ENCODE measurements at regions not wholly inside any gene's neighbourhood (a gene's known extent, or its start where the extent isn't known, plus 50 kb on each side); places are given as distances from the start of the nearest gene placed in this dataset.
"Not testable (repeated sequence)": the region's sequence is repeated elsewhere in the genome, so short reads cannot be mapped to it uniquely, and the experiment has no call there.

DNA sequence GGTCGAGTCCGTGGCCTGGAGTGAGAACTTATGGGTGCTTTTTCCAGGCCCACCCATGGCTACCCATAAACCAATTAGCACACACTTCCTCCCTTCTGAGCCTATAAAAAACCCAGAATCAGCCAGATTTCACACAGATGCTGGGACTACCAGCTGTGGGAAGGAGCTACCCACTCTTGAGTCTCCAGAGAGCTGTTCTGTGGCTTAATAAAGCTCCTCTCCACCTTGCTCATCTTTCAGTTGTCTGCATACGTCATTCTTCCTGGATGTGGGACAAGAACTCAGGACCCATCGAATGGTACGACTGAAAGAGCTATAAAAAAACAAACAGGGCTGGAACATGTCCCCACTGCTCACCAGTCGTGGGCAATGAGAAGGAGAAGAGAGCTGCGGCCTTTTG, 555.4 kb upstream of the CCDC54 start:
- DNase-seq (ENCODE audit: low spot score) = no peak

DNA sequence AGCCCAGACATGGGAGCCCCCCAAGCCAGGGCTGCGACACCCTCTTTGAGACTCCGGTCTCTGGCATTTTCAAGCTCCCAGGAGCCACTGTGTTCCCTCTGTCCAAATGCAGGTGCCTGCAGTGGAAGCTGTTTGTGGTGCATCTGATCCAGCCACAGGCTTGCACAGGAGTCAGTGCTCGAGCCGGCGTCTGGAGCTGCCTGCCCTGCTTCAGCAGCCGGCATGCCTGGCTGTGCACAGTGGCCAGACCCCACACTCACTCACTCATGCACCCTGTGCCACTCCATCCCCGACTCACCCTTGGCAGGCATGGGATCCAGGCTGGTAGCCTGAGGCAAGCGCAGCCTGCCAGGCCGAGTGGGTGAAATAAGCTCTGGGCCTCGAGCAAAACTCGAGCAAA, 555.0 kb upstream of the CCDC54 start:
- DNase-seq (ENCODE audit: low spot score) = no peak

DNA sequence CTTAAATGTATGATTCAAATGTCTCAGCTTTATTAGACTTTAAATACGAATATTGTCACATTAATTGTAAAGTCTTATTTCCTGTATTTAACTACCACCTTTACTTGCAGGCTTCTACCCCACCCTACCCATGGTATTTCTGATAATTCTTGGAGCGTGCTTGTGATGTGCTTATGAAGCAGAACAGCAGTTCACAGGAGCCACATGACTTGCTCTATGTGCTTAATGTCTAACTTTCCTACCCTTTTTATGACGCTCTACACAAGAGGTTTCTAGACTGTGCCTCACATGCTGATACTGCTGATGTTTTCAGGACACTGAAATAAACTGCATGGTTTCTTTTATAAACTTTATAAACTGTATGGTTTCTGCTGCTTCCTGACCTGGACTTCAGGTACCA, 553.5 kb upstream of the CCDC54 start:
- DNase-seq (ENCODE audit: low spot score) = no peak

DNA sequence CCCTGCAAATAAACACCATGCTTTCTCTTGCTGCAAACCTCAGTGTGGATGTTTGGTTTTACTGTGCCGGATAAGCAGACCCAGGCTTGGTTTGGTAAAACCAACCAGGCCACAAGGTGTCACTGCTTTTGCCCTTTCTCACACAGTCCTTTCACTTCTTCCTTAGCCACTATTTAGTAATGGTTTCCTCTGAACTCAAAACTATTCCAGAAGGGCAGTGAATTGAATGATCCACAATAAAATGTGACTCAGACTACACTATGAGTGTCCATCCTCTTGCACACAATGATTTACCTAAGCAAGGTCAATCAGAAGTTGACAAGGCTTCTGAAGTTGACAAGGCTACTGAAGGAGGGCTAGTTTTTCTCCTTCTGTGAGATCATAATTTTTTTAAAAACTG, 552.4 kb upstream of the CCDC54 start:
- no peak for DNase-seq (ENCODE audit: low spot score)

DNA sequence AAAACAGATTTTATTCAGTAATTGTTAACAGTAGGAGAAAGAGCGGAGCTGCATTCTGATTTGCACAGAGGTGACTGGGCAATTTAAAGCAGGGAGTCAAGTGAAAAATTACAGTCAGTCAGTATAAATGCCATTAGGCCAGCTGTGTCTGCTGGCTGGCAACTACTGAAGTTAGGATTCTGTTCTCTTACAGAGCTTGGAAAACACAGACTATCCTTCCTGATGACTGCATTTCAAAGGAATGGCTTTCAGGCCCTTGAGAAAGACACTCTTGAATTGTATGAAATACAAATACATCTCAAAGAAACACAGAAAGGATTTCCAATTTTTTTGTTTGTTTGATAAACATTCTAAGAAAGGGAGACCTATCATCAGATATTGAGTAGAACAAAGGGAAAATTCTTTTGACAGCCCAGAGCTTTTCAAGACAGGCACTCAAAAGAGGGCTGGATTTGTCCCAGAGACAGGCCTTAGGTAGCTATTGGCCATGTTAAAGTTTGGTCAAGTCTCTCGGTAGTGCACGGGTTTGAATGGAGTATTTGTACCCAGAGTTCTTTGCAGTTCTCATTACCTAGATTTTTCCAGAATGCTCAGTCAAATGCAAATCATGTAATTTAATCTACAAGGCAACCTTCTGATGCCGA, 551.2 kb upstream of the CCDC54 start:
- DNase-seq (ENCODE audit: low spot score) = no peak

DNA sequence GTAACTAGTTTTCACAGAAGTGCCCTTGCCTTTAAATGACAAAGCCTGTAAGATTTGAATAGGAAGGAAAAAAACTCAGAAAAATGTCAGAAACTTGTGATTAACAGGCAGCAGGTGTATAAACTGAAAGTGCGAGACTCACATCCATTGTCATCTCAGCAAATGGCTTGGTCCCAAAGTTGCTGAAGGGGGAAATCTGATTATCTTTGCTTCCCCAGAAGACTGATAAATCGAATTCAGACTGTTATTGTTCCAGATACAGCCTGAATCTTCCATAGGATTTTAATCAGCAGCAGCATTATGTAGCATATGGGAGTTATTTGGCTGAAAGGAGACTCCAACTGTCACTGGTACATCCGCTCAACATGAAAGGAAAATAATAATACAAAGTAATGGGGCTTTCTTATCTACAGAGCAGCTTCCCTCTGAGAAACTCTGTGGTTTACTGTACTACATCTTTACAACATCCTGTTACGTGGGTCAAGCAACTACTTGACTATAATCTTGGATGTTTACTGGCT, 550.4 kb upstream of the CCDC54 start:
- no peak for DNase-seq (ENCODE audit: low spot score)

DNA sequence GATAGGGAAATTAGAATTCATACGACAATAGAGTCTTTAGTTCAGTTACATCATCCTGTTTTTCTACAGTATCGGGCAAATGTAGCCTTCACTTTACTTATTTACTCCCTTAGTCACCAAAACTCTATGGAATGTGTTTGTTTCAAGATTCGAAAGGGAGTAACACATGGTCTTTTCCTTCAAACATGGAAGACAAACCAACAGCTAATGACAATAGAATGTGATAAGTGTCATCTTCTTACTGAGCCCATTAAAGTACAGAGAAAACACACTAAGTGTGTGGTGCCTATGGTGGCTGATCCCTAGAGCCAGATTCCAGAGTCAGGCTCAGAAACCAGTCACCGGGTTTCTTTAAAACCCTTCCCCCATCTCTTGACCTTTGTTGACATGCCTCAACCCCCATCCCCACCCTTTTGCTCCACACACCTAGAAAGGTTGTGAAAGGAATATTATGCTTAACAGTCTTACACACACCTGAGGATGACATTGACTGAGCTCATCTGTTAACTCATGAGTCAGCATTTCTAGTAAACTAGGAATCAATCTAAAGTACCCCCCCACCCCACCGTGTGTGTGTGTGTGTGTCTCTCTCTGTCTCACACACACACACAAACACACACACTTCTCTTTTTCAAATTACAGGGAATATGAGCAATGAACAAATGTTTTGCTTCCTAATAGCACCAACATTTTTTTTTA, 549.6 kb upstream of the CCDC54 start:
- no peak for DNase-seq (ENCODE audit: low spot score)

DNA sequence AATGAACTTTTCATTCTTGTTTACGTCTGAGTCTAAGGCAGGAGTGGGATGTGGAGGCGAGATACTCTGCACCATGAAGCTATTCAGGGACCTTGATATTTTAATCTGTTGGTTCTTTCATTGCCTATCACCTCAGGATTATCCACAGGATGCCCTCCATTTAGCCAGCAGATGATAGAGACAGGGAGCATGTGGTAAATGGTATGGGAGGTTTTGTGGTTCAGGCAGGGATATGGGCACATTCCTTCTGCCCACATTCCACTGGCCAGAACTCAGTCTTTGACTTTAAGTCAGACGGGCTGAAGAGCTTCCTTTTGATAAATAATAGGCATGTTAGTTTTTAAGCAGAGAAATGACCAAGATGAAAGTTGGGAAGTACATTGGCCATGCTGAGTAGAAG, 548.0 kb upstream of the CCDC54 start:
- no peak for DNase-seq (ENCODE audit: low spot score)

DNA sequence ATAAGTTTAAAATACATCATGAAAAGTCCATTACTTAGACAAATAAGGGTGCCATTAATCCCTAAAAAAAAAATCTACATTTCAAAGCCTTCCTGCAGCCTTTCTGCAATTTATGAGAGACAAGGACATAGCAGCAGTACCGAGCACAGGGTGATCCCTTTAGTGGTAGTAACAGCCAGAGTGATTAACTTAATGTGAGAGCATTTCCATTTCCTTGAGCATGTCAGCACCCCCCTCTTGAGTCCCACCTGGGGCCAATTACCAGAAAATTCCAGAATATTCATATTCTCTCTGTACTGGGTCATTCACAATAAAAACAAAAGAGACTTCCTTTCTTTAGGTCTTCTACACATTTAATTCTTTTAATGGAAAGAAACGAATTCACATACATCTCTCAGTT, 546.9 kb upstream of the CCDC54 start:
- DNase-seq (ENCODE audit: low spot score) = no peak

DNA sequence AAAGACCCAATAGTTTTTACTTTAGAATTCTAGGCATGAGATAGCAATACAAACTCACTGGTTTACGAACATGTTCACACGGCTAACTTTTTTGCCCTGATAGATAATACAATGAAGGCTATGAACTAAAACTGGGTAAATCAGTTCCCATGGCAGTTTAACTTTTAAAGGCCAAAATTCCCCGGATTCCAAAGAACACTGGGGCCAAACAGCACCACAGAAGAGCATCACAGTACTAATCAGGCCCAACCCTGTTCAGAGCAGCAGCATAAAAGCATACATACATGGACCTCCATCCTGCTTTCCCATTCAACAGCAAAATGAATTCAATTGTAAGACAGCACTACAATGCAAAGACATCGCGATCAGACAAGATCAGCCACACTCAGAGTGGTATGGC, 540.3 kb upstream of the CCDC54 start:
- DNase-seq (ENCODE audit: low spot score) = no peak

DNA sequence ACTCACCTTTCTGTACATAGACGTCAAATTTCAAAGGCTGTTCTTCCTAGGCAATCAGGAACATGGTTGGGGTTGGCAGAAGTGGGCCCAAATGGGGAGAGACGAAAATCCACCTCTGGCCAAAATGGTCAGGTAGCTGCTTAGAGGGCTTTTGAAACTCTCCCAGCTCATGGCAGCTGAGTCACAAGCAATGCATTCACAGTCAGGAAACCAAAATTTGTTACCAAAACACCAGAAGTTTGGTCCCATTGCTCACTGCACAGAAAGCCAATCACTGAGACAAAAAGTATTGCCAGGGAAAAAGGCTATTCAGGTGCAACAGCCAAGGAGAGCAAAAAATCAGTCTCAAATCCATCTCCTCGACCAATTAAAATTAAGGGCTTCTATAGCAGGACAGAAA, 539.6 kb upstream of the CCDC54 start:
- no peak for DNase-seq (ENCODE audit: low spot score)

DNA sequence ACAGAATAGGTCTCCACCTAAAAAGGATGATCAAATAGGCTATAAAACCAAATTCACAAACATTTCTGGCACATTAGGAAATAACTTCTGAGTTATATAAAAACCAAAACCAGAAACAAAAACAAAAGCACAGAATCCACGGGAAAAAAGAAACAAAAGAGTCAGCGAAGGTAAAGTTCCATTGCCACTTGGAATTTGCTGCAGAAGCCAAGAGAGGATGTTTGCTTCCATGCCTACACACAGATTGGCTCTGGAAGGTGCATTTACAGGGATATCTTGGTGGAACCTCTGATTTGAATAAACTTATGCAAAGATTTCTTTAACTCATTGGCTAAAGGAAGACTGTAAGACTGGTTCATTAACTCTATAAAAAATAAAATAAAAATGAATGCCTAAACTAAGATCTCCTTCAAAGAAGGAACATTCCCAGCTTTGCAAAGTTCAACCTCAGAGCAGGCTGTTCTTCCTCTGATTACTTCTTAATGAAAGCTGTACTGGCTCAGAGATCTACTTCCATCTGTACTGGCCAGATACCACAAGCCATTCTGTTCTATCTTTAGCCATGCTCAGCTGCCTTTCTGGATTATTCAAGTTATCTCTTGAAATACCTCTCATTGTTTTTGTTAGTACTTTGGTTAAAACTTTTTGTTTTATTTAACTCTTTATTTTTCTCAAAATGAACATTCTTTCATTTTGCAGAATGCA, 537.5 kb upstream of the CCDC54 start:
- DNase-seq (ENCODE audit: low spot score) = no peak

DNA sequence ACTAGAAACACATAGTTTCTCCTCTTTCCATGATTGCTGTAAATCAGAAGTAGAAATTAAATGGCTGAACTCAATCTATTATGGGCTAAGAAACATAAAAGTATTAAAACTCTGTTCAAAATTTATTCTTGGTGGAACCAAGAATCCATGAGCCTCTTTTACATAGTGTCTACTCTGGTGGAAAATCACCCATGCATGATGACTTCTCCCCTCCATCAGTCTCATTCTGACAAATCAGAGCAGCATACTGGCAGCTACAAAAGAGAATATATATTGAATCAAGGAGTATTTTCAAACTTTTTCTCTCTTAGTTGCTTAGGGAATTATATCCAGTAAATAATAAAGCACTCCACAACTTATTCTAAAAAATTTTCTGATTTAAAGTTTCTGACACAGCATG, 536.9 kb upstream of the CCDC54 start:
- DNase-seq (ENCODE audit: low spot score) = no peak

DNA sequence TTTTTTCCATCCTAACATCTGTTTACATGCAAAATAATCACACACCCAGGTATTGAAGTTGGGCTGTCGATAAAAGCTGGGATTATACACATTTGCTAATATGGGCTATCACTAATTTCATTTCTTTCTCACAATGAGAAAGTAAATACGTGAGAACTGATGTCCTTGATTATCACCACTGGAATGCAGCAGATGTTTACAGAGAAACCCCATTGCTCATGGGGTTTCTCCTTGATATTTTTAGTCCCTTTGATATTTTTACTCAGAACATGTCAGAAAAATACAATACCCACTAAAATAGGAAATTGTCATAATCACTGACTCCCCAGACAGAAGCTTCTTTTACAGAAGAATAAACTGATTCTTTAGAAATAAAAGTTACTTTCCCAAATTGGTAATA, 535.1 kb upstream of the CCDC54 start:
- DNase-seq (ENCODE audit: low spot score) = no peak

DNA sequence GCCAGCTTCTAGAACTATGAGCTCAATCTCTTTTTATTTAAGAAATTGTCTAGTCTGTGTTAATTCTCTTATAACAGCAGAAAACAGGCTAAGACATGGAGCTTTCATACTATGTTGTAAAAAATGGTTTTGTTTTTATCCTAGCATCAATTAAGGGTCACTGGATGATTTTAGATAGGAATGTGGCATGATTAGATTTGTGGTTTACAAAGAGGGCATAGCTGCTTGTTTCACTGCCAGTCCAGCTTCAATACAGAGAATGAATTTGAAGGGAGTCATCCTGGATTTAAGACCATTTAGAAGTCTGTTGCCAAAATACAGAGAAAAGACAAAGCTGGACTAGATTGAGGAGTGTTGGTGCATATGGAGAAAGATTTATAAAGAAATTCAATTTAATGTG, 532.6 kb upstream of the CCDC54 start:
- DNase-seq (ENCODE audit: low spot score) = no peak

DNA sequence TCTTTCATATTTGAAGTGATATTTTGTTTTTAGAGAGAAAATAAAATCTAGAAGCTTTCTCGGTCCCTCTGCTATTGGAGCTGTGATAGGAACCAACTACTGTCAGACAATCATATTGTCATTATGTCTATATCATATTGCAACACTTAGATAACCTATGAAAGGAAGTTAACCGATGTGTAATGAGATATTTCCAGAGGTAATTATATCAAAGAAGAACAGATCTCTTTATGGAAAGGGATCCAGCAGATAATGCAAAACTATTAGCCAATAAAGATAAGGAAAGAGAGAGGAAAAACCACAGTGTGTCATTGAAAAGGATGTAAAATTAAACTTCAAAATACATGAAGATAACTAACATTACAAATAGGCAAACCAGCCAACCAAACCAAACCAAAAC, 529.1 kb upstream of the CCDC54 start:
- DNase-seq (ENCODE audit: low spot score) = no peak

DNA sequence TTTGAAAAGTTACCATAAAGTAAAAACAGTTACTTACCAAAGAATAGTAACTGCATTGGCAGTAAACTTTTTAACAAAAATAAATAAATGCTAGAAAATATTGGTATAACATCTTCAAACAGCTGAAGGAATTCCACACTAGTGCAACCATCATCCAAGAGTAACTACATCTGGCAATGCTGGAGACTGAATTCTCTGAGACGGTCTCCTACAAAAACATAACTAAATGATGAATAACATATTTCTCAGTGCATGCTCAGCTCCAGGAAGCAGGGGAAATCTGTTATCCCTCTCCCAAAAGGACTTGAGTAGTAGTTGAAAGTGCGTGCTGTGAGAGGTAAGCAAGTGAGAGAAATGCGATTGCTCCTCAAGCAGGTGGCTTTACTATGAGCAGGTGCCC, 526.8 kb upstream of the CCDC54 start:
- DNase-seq (ENCODE audit: low spot score) = no peak

DNA sequence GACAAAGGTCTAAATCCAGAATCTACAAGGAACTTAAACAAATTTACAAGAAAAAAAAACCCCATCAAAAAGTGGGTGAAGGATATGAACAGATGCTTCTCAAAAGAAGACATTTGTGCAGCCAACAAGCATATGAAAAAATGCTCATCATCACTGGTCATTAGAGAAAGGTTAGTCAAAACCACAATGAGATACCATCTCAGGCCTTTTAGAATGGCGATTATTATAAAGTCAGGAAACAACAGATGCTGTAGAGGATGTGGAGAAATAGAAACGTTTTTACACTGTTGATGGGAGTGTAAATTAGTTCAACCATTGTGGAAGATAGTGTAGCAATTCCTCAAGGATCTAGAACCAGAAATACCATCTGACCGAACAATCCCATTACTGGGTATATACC, 518.9 kb upstream of the CCDC54 start:
- DNase-seq (ENCODE audit: low spot score) = not testable (repeated sequence)

DNA sequence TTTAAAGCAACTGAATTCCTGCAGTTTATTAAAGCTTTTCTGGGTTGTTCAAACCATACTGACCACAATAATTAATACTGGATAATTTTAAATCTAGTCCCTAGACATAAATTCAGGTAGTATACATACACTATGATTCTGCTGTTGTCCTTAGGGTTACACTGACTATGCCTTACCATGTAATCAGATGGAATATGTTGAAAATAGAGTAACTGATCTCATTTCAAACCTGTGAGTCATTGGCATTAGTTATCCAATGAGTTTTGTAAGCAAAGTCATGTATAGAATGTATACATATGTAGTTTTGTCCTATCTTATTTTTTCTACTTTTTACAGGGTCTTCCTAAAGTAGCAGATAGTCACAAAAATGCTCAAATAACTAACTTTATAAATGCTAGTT, 517.1 kb upstream of the CCDC54 start:
- DNase-seq (ENCODE audit: low spot score) = no peak

DNA sequence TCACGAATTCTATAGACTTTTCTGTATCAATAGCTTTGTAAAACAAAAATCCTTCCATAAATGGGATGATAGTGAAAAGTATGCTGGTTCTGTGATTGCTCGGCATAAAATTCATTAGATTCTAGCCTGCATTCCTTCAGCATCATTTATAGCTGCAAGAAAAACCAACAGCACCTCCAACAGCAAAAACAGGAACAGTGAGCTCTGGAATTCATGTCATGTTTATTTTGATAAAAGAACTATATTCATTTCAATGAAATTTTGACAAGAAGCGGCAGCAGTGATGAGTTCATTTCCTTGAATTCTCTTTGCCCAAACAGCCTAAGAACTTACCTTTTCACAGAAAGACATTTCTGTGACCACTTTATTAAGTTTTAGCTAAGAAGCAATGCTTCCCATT, 515.2 kb upstream of the CCDC54 start:
- no peak for DNase-seq (ENCODE audit: low spot score)

DNA sequence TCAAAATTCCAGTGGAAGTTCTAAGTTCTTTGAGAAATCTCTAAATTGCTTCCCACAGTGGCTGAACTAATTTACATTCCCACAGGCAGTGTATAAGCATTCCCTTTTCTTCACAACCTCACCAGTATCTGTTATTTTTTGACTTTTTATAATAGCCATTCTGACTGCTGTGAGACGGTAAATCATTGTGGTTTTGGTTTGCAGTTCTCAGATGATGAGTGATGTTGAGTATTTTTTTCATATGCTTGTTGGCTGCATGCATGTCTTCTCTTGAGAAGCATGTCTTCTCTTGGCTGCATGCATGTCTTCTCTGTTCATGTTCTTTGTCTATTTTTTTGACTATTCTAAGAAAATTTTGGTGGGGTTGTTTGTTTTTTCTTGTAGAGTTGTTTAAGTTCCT, 499.6 kb upstream of the CCDC54 start:
- DNase-seq (ENCODE audit: low spot score) = no peak

DNA sequence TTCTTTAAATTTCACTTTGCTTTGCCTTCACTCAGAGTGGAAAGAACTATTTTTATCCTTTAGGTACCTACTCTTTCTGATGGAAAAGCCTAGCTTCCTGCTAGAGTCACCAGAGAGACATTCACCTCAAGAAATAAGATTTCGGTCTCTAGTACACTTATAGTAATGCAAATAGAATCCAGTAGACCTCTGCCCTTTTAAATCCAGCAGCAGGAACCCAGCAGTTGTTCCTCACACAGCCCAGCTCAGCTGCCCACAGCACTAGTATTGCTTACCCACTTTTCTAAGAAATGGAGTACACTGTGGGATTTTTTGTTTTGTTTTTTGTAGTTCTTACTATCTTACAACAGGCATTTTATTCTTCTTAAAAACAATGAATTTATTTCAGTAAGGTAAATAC, 497.0 kb upstream of the CCDC54 start:
- DNase-seq (ENCODE audit: low spot score) = no peak

DNA sequence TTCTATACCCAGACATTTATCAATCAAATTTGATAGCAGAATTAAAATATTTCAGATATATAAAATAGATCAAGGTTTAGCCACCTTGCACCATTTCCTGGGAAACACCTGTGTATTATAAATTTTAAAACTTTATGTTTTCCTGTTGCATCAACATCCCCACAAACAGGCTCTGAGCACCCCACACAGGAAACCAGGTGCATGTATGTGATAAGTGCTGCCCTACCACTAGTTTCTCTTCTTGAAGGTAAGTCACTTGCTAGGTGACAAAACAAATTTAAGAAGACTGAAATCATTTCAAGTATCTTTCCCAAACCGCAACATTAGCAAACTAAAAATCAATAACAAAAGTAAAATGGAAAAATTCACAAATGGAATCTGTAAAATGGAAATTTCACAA, 496.1 kb upstream of the CCDC54 start:
- no peak for DNase-seq (ENCODE audit: low spot score)

Data from ecto neural progenitor cell (in vitro differentiated cells).